Tibial nerve (tissue), 3 donors: ENCODE measurements at regions not wholly inside any gene's neighbourhood (a gene's known extent, or its start where the extent isn't known, plus 50 kb on each side); places are given as distances from the start of the nearest gene placed in this dataset.

ENCODE experiments used
- CTCF ChIP-seq, 5 experiments: fragments of 200-600 bp in 3 of 5; fragments of 450-650 bp in 2 of 5; sonication (generic) in 3 of 5; IDR thresholded peaks; one replicate each; pipeline ENCODE4 v1.5.1; 2016 to 2019; ENCODE audit warnings: antibody characterized with exemption in 5 of 5, mild to moderate bottlenecking in 3 of 5, moderate library complexity in 2 of 5
- POLR2A ChIP-seq, 2 donors: fragments of 450-650 bp; IDR thresholded peaks; one replicate each; pipeline ENCODE4 v1.6.1; 2017; ENCODE audit warnings: antibody characterized with exemption in 2 of 2, mild to moderate bottlenecking in 2 of 2, moderate library complexity in 2 of 2

DNA sequence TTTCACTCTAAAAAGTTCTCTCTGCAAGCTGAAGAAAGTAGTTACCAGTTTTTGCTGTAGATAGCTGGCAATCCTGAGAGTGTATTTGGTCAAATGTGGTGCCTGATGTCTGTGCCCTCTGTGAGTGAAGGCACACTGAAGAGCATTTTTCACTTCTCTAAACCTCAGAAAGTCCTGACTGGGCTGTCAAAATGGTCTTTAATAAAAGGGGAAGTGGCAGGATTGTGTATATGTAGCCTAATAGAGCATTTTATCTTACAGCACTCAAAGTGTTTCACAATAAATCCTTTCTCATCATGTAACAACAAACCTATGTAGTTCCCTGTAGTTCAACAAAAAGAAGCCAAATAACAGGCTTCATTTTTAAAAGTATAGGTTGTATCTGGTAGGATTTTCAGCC, 1552.3 kb upstream of the SLC39A10 start:
- TF ChIP-seq POLR2A (IDR thresholded peaks at IDR 0.05) (no peak), CTCF (IDR thresholded peaks at IDR 0.05) (no peak)
